Gastrocnemius medialis (tissue), 4 donors: ENCODE measurements at regions not wholly inside any gene's neighbourhood (a gene's known extent, or its start where the extent isn't known, plus 50 kb on each side); places are given as distances from the start of the nearest gene placed in this dataset.

Source experiments
- POLR2A ChIP-seq, 2 donors: fragments of 450-650 bp; IDR thresholded peaks; one replicate each; pipeline ENCODE4 v1.6.1; 2017; ENCODE audit warnings: antibody characterized with exemption in 2 of 2, mild to moderate bottlenecking in 2 of 2, moderate library complexity in 2 of 2
- TF ChIP-seq, protein P1 (sequence below), 5 experiments: fragments of 450-650 bp in 3 of 5; fragments of 200-600 bp in 2 of 5; sonication (generic) in 2 of 5; IDR thresholded peaks in 4 of 5; conservative IDR thresholded peaks in 1 of 5; 1 replicate in 4 of 5; 2 replicates in 1 of 5; pipeline ENCODE4 v1.5.1; 2016 to 2019; ENCODE audit warnings: antibody characterized with exemption in 5 of 5, mild to moderate bottlenecking in 3 of 5, moderate library complexity in 3 of 5

DNA sequence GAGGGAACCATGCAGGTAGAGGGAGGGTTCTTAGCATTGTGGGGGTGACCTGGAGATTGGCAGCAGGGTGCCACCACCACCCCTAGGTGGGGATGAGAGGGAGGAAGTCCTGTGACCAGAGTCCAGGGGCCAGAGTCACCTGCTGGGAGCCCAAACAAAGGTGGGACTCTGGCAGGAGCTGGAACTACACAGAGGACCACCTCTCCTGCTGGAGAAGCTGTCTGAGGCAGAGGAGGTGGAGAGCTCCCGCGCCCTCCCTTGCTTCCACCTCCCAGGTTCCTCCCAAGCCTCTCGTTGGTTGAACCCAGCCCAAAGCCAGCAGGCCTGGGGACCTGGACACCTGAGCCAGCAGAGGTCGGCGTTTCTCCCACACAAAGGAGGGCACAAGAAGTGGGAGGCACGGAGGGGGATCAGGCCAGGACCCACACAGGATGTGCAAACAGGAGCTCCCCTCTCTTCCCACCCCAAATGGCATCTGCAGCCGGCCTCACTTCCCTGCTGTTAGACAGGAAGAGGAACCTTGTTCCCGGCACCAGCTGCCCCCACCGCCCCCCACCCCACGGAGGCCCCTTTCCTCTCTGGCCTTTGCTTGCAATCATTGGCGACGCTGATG lies 154.6 kb downstream of the SEC14L1 start:
- TF ChIP-seq, protein P1, sequence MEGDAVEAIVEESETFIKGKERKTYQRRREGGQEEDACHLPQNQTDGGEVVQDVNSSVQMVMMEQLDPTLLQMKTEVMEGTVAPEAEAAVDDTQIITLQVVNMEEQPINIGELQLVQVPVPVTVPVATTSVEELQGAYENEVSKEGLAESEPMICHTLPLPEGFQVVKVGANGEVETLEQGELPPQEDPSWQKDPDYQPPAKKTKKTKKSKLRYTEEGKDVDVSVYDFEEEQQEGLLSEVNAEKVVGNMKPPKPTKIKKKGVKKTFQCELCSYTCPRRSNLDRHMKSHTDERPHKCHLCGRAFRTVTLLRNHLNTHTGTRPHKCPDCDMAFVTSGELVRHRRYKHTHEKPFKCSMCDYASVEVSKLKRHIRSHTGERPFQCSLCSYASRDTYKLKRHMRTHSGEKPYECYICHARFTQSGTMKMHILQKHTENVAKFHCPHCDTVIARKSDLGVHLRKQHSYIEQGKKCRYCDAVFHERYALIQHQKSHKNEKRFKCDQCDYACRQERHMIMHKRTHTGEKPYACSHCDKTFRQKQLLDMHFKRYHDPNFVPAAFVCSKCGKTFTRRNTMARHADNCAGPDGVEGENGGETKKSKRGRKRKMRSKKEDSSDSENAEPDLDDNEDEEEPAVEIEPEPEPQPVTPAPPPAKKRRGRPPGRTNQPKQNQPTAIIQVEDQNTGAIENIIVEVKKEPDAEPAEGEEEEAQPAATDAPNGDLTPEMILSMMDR (IDR thresholded peaks at IDR 0.05 in 4 of 5, conservative IDR thresholded peaks at IDR 0.05 in 1 of 5), result no peak
- no peak for TF ChIP-seq POLR2A (IDR thresholded peaks at IDR 0.05)
